HEK293 (cell line): ENCODE measurements at regions not wholly inside any gene's neighbourhood (a gene's known extent, or its start where the extent isn't known, plus 50 kb on each side); places are given as distances from the start of the nearest gene placed in this dataset.

Experiments
- CTCF ChIA-PET: fragments of 350-600 bp; formaldehyde crosslinking; extraction: SDS; loops from one replicate; lab custom pipeline; 2021; ENCODE audit warnings: antibody characterized with exemption; lab: Yijun Ruan, JAX
- POLR2A ChIA-PET: fragments of 300-600 bp; formaldehyde crosslinking; extraction: SDS; loops from one replicate; lab custom pipeline; 2020; ENCODE audit warnings: antibody characterized with exemption, inconsistent platforms; lab: Yijun Ruan, JAX
- H3K27ac ChIP-seq: fragments of 200-500 bp; sonication (Bioruptor generic); 2 replicates; pipeline ENCODE4 v1.5.1; 2014; ENCODE audit warnings: low read depth, low read length, control low read depth, inconsistent platforms; ENCODE audit errors: extremely low read depth
- H3K36me3 ChIP-seq, 2 experiments: fragments of 200-500 bp in 1 of 2; sonication (Bioruptor generic) in 1 of 2; 1 replicate in 1 of 2; 2 replicates in 1 of 2; pipeline ENCODE4 v1.5.1; 2014 to 2017; ENCODE audit warnings: inconsistent platforms in 2 of 2, low read length in 2 of 2; ENCODE audit not compliant: control insufficient read depth in 2 of 2, insufficient read depth in 1 of 2
- H3K4me1 ChIP-seq: fragments of 200-500 bp; sonication (Bioruptor generic); 2 replicates; pipeline ENCODE4 v1.5.1; 2014; ENCODE audit warnings: mild to moderate bottlenecking, low read length, inconsistent platforms; ENCODE audit not compliant: control insufficient read depth, insufficient read depth
- H3K4me3 ChIP-seq: 2 replicates; pipeline ENCODE4 v1.5.1; 2011; ENCODE audit warnings: low read depth, mild to moderate bottlenecking, control low read depth, low read length, moderate library complexity
- H3K9me3 ChIP-seq: fragments of 200-500 bp; sonication (Bioruptor generic); 2 replicates; pipeline ENCODE4 v1.5.1; 2014; ENCODE audit warnings: low read depth, low read length, inconsistent platforms; ENCODE audit not compliant: control insufficient read depth, insufficient read depth
- BCL6B ChIP-seq: fragments of 450-650 bp; formaldehyde crosslinking; IDR thresholded peaks from 2 replicates; pipeline ENCODE4 v1.5.1; 2017; ENCODE audit warnings: missing biosample characterization, missing genetic modification characterization
- GLI4 ChIP-seq: fragments of 450-650 bp; formaldehyde crosslinking; IDR thresholded peaks from 2 replicates; pipeline ENCODE4 v1.5.1; 2016; ENCODE audit warnings: missing biosample characterization, missing genetic modification characterization
- MEIS1 ChIP-seq: sonication (generic); formaldehyde crosslinking; IDR thresholded peaks from 2 replicates; pipeline ENCODE4 v1.8.1; 2022; ENCODE audit warnings: missing genetic modification reagents, mild to moderate bottlenecking, borderline replicate concordance
- SCRT1 ChIP-seq: fragments of 450-650 bp; formaldehyde crosslinking; IDR thresholded peaks from 2 replicates; pipeline ENCODE4 v1.5.1; 2016; ENCODE audit warnings: missing biosample characterization, missing genetic modification characterization, borderline replicate concordance
- ZBTB20 ChIP-seq: fragments of 450-650 bp; formaldehyde crosslinking; IDR thresholded peaks from 2 replicates; pipeline ENCODE4 v1.5.1; 2016; ENCODE audit warnings: missing biosample characterization, missing genetic modification characterization
- ZBTB44 ChIP-seq: fragments of 450-650 bp; IDR thresholded peaks from 2 replicates; pipeline ENCODE4 v1.5.1; 2018; ENCODE audit warnings: missing biosample characterization, mild to moderate bottlenecking, missing genetic modification characterization
- ZBTB8A ChIP-seq: fragments of 450-650 bp; formaldehyde crosslinking; IDR thresholded peaks from 2 replicates; pipeline ENCODE4 v1.5.1; 2016; ENCODE audit warnings: missing biosample characterization, missing genetic modification characterization
- ZNF114 ChIP-seq: fragments of 450-650 bp; formaldehyde crosslinking; IDR thresholded peaks from 2 replicates; pipeline ENCODE4 v1.5.0; 2017; ENCODE audit warnings: missing biosample characterization, missing genetic modification characterization
- ZNF146 ChIP-seq: fragments of 450-650 bp; formaldehyde crosslinking; IDR thresholded peaks from 2 replicates; pipeline ENCODE4 v1.5.1; 2016; ENCODE audit warnings: missing biosample characterization, missing genetic modification characterization
- ZNF169 ChIP-seq: fragments of 450-650 bp; formaldehyde crosslinking; IDR thresholded peaks from 2 replicates; pipeline ENCODE4 v1.5.1; 2016; ENCODE audit warnings: missing biosample characterization, missing genetic modification characterization
- ZNF18 ChIP-seq: fragments of 450-650 bp; formaldehyde crosslinking; IDR thresholded peaks from 2 replicates; pipeline ENCODE4 v1.5.1; 2016; ENCODE audit warnings: missing biosample characterization, missing genetic modification characterization
- ZNF19 ChIP-seq: fragments of 450-650 bp; formaldehyde crosslinking; IDR thresholded peaks from 2 replicates; pipeline ENCODE4; 2016; ENCODE audit warnings: missing biosample characterization, missing genetic modification characterization, low read depth
- ZNF2 ChIP-seq: fragments of 450-650 bp; formaldehyde crosslinking; IDR thresholded peaks from 2 replicates; pipeline ENCODE4 v1.5.1; 2016; ENCODE audit warnings: missing biosample characterization, missing genetic modification characterization
- ZNF24 ChIP-seq: fragments of 450-650 bp; formaldehyde crosslinking; IDR thresholded peaks from 2 replicates; pipeline ENCODE4 v1.5.1; 2016; ENCODE audit warnings: missing biosample characterization, missing genetic modification characterization
- ZNF341 ChIP-seq: fragments of 450-650 bp; formaldehyde crosslinking; IDR thresholded peaks from 2 replicates; pipeline ENCODE4; 2016; ENCODE audit warnings: low read depth, missing biosample characterization, missing genetic modification characterization
- ZNF354C ChIP-seq: fragments of 450-650 bp; formaldehyde crosslinking; IDR thresholded peaks from 2 replicates; pipeline ENCODE4 v1.5.1; 2016; ENCODE audit warnings: missing biosample characterization, missing genetic modification characterization, low read depth, borderline replicate concordance
- ZNF37A ChIP-seq: fragments of 450-650 bp; IDR thresholded peaks from 2 replicates; pipeline ENCODE4 v1.5.1; 2018; ENCODE audit warnings: missing biosample characterization, missing genetic modification characterization
- ZNF510 ChIP-seq: fragments of 450-650 bp; formaldehyde crosslinking; IDR thresholded peaks from 2 replicates; pipeline ENCODE4 v1.5.1; 2018; ENCODE audit warnings: mild to moderate bottlenecking, missing genetic modification characterization, missing biosample characterization; ENCODE audit not compliant: insufficient replicate concordance
- ZNF548 ChIP-seq: fragments of 450-650 bp; formaldehyde crosslinking; IDR thresholded peaks from 2 replicates; pipeline ENCODE4 v1.5.1; 2016; ENCODE audit warnings: missing biosample characterization, missing genetic modification characterization
- ZNF623 ChIP-seq: fragments of 450-650 bp; formaldehyde crosslinking; IDR thresholded peaks from 2 replicates; pipeline ENCODE4 v1.5.1; 2016; ENCODE audit warnings: missing biosample characterization, missing genetic modification characterization
- ZNF660 ChIP-seq: fragments of 450-650 bp; IDR thresholded peaks from 2 replicates; pipeline ENCODE4 v1.5.1; 2018; ENCODE audit warnings: missing biosample characterization, mild to moderate bottlenecking, missing genetic modification characterization
- ZNF768 ChIP-seq: fragments of 450-650 bp; formaldehyde crosslinking; IDR thresholded peaks from 2 replicates; pipeline ENCODE4 v1.5.1; 2018; ENCODE audit warnings: missing biosample characterization, mild to moderate bottlenecking, missing genetic modification characterization
- ZSCAN16 ChIP-seq: fragments of 450-650 bp; formaldehyde crosslinking; IDR thresholded peaks from 2 replicates; pipeline ENCODE4 v1.5.1; 2016; ENCODE audit warnings: missing biosample characterization, missing genetic modification characterization
- ZSCAN30 ChIP-seq: fragments of 450-650 bp; IDR thresholded peaks from 2 replicates; pipeline ENCODE4 v1.5.1; 2018; ENCODE audit warnings: missing biosample characterization, mild to moderate bottlenecking, missing genetic modification characterization, moderate library complexity

GRCh38 chr5:111929261-111929660 lies 172.3 kb upstream of the NREP start:
- POLR2A ChIA-PET: no interaction called here
- Histone ChIP-seq H3K9me3 (no peaks in the 10 kb centered on the region), H3K4me3 (no peak overlapping the region), H3K4me1 (no peaks in the 10 kb centered on the region; the same call in 1 of the 2 replicates), H3K27ac (no peak overlapping the region), H3K36me3 (no peaks in the 10 kb centered on the region)
- TF ChIP-seq ZNF623 (no peak), SCRT1 (tag by site-specific recombination) (no peak), MEIS1 (CRISPR knock-in tag) (no peak), ZSCAN30 (tag by site-specific recombination) (no peak), ZNF114 (tag by site-specific recombination) (no peak), ZNF660 (tag by site-specific recombination) (no peak), ZNF2 (tag by site-specific recombination) (no peak)
- CTCF ChIA-PET: interaction anchor here (1.1 kb wide), 1 partner anchor 217 kb away, joined by 3 read pairs; no protein-coding TSS in a partner anchor

GRCh38 chr5:111928511-111928910 lies 171.5 kb upstream of the NREP start:
- Histone ChIP-seq H3K4me1 (no peaks in the 10 kb centered on the region; the same call in 1 of the 2 replicates), H3K27ac (no peak overlapping the region), H3K9me3 (no peaks in the 10 kb centered on the region), H3K36me3 (no peaks in the 10 kb centered on the region), H3K4me3 (no peak overlapping the region)
- ChIA-PET POLR2A (no interaction called here), CTCF (interaction anchor here (1.1 kb wide), 1 partner anchor 218 kb away, joined by 3 read pairs; no protein-coding TSS in a partner anchor)
- TF ChIP-seq ZNF169 (tag by site-specific recombination): no peak
- no peak for TF ChIP-seq ZNF548
- no peak for TF ChIP-seq ZNF510
- TF ChIP-seq ZNF37A (tag by site-specific recombination): no peak
- no peak for TF ChIP-seq ZBTB44 (tag by site-specific recombination)
- TF ChIP-seq ZBTB8A (tag by site-specific recombination): no peak
- no peak for TF ChIP-seq ZNF768 (tag by site-specific recombination)
- TF ChIP-seq ZBTB20: no peak
- no peak for TF ChIP-seq BCL6B (tag by site-specific recombination)
- TF ChIP-seq ZNF354C: no peak
- no peak for TF ChIP-seq ZNF18 (tag by site-specific recombination)
- TF ChIP-seq ZSCAN16: no peak
- TF ChIP-seq ZNF24 (tag by site-specific recombination): no peak

GRCh38 chr5:111927191-111927590 lies 170.2 kb upstream of the NREP start:
- TF ChIP-seq ZNF341 (tag by site-specific recombination): no peak
- TF ChIP-seq ZBTB8A (tag by site-specific recombination): no peak
- no peak for TF ChIP-seq ZNF19 (tag by site-specific recombination)
- TF ChIP-seq ZNF146: no peak
- TF ChIP-seq GLI4 (tag by site-specific recombination): no peak
- Histone ChIP-seq H3K9me3 (no peaks in the 10 kb centered on the region), H3K4me1 (no peaks in the 10 kb centered on the region), H3K27ac (no peak overlapping the region), H3K36me3 (no peaks in the 10 kb centered on the region), H3K4me3 (no peak overlapping the region)
- CTCF ChIA-PET: no interaction called here
- POLR2A ChIA-PET: interaction anchor here (0.6 kb wide), 1 partner anchor 1588 kb away, joined by 3 read pairs; no protein-coding TSS in a partner anchor
